Colonic mucosa (tissue), 4 donors: ENCODE measurements at regions not wholly inside any gene's neighbourhood (a gene's known extent, or its start where the extent isn't known, plus 50 kb on each side); places are given as distances from the start of the nearest gene placed in this dataset.

Source experiments
- DNase-seq: peaks from one replicate; pipeline ENCODE4 v3.0.0-alpha.2; 2020
- H3K27ac ChIP-seq: fragments of 200-600 bp; one replicate; pipeline ENCODE4 v1.8.0; 2021
- H3K27me3 ChIP-seq: fragments of 200-600 bp; one replicate; pipeline ENCODE4 v1.8.0; 2021
- H3K36me3 ChIP-seq: fragments of 200-600 bp; one replicate; pipeline ENCODE4 v1.8.0; 2021
- H3K4me1 ChIP-seq: fragments of 200-600 bp; one replicate; pipeline ENCODE4 v1.8.0; 2021; ENCODE audit warnings: mild to moderate bottlenecking
- H3K4me3 ChIP-seq: fragments of 200-600 bp; one replicate; pipeline ENCODE4 v1.8.0; 2021
- H3K9ac ChIP-seq, 2 donors: one replicate each; pipeline ENCODE4 v1.7.0; 2013; ENCODE audit warnings: control low read depth in 2 of 2, low read depth in 2 of 2, low read length in 2 of 2
- H3K9me3 ChIP-seq: fragments of 200-600 bp; one replicate; pipeline ENCODE4 v1.8.0; 2021
- CTCF ChIP-seq: fragments of 200-600 bp; IDR thresholded peaks from one replicate; pipeline ENCODE4 v1.8.0; 2022; ENCODE audit warnings: antibody characterized with exemption, mild to moderate bottlenecking
- intact Hi-C: fragments of 100-400 bp; cut with DNase I; formaldehyde crosslinking; loops from one replicate; pipeline ENCODE4 v1.14.1; 2022
- donor health status: healthy.
- donor health status: DM: no; HTN: no; CAD: no.
- donor health status: DM: no; HTN: no; CAD: no.

GRCh38 chr1:226799634-226800281 lies 60.7 kb upstream of the ITPKB start:
- no peaks in the 10 kb centered on the region for H3K36me3 ChIP-seq
- no peaks in the 10 kb centered on the region for H3K27me3 ChIP-seq
- no peaks in the 10 kb centered on the region for H3K9me3 ChIP-seq
- intact Hi-C loops: no loop called here
- no peak overlapping the region for H3K9ac ChIP-seq
- no peak overlapping the region for H3K4me3 ChIP-seq
- TF ChIP-seq CTCF: no peak
- no peak overlapping the region for H3K27ac ChIP-seq
- no peaks in the 10 kb centered on the region for H3K4me1 ChIP-seq
- no peak for DNase-seq

GRCh38 chr1:226798427-226799411 lies 59.6 kb upstream of the ITPKB start:
- H3K9me3 ChIP-seq: no peaks in the 10 kb centered on the region
- H3K36me3 ChIP-seq: no peaks in the 10 kb centered on the region
- no peak overlapping the region for H3K4me3 ChIP-seq
- no peaks in the 10 kb centered on the region for H3K4me1 ChIP-seq
- DNase-seq: no peak
- no peak overlapping the region for H3K9ac ChIP-seq
- no peaks in the 10 kb centered on the region for H3K27me3 ChIP-seq
- no peak for TF ChIP-seq CTCF
- intact Hi-C loops: no loop called here
- H3K27ac ChIP-seq: no peak overlapping the region

GRCh38 chr1:226797151-226797550 lies 58.1 kb upstream of the ITPKB start:
- no peaks in the 10 kb centered on the region for H3K9me3 ChIP-seq
- TF ChIP-seq CTCF: no peak
- intact Hi-C loops: no loop called here
- DNase-seq: no peak
- H3K9ac ChIP-seq: no peak overlapping the region
- no peak overlapping the region for H3K4me3 ChIP-seq
- no peaks in the 10 kb centered on the region for H3K36me3 ChIP-seq
- H3K4me1 ChIP-seq: no peaks in the 10 kb centered on the region
- no peak overlapping the region for H3K27ac ChIP-seq
- H3K27me3 ChIP-seq: no peaks in the 10 kb centered on the region

GRCh38 chr1:226793620-226794276 lies 54.7 kb upstream of the ITPKB start:
- no peak for TF ChIP-seq CTCF
- Histone ChIP-seq H3K4me3 (no peak overlapping the region), H3K4me1 (no peaks in the 10 kb centered on the region), H3K27me3 (no peaks in the 10 kb centered on the region), H3K36me3 (no peaks in the 10 kb centered on the region), H3K9ac (no peak overlapping the region), H3K27ac (no peak overlapping the region), H3K9me3 (no peaks in the 10 kb centered on the region)
- DNase-seq: no peak
- intact Hi-C loops: no loop called here

- Histone ChIP-seq H3K9ac (no peak overlapping the region), H3K27ac (no peak overlapping the region), H3K36me3 (no peaks in the 10 kb centered on the region), H3K9me3 (no peaks in the 10 kb centered on the region), H3K4me1 (no peaks in the 10 kb centered on the region), H3K4me3 (no peak overlapping the region), H3K27me3 (no peaks in the 10 kb centered on the region)
- intact Hi-C loops: no loop called here
- no peak for DNase-seq
- TF ChIP-seq CTCF: no peak
Observed at GRCh38 chr1:226792368-226792767, 53.3 kb upstream of the ITPKB start.
